Kidney (tissue), 13 donors: ENCODE measurements at regions not wholly inside any gene's neighbourhood (a gene's known extent, or its start where the extent isn't known, plus 50 kb on each side); places are given as distances from the start of the nearest gene placed in this dataset.
A peak's percentile ranks its signal among the peaks of the same experiment; 100 is the strongest.

Experiments
- DNase-seq, 5 donors: peaks; one replicate each; pipeline ENCODE4 v3.0.0-alpha.2; 2013 to 2020
- FAIRE-seq: peaks from 2 replicates; lab custom pipeline; 2012; peaks lifted over from hg19 to GRCh38; lab: Jason Lieb, UNC
- H3K27ac ChIP-seq, 2 donors: one replicate each; pipeline ENCODE4 v1.7.0; 2013; ENCODE audit warnings: low read depth in 2 of 2, low read length in 2 of 2, inconsistent platforms in 1 of 2
- H3K27me3 ChIP-seq: one replicate; pipeline ENCODE4 v1.7.1; 2013; ENCODE audit warnings: low read length, inconsistent platforms; ENCODE audit not compliant: control insufficient read depth, insufficient read depth
- H3K36me3 ChIP-seq, 3 donors: one replicate each; pipeline versions ENCODE4 v1.7.0 to v1.7.1; 2013; ENCODE audit warnings: low read length in 3 of 3, control low read depth in 1 of 3, inconsistent platforms in 1 of 3; ENCODE audit not compliant: insufficient read depth in 3 of 3, control insufficient read depth in 2 of 3
- H3K4me1 ChIP-seq, 3 donors: one replicate each; pipeline versions ENCODE4 v1.7.0 to v1.7.1; 2013; ENCODE audit warnings: low read length in 3 of 3, inconsistent platforms in 1 of 3, low read depth in 1 of 3; ENCODE audit not compliant: control insufficient read depth in 2 of 3, insufficient read depth in 2 of 3
- H3K4me3 ChIP-seq, 3 donors: one replicate each; pipeline versions ENCODE4 v1.7.0 to v1.8.1; 2013; ENCODE audit warnings: low read length in 3 of 3, control low read depth in 1 of 3, inconsistent platforms in 1 of 3
- H3K9ac ChIP-seq, 3 donors: one replicate each; pipeline versions ENCODE4 v1.7.0 to v1.7.1; 2013; ENCODE audit warnings: low read length in 3 of 3, control low read depth in 1 of 3, inconsistent platforms in 1 of 3
- H3K9me3 ChIP-seq, 3 donors: one replicate each; pipeline versions ENCODE4 v1.7.0 to v1.7.1; 2013; ENCODE audit warnings: low read length in 3 of 3, control low read depth in 1 of 3, inconsistent platforms in 1 of 3; ENCODE audit not compliant: control insufficient read depth in 2 of 3, insufficient read depth in 1 of 3
- intact Hi-C: fragments of 100-400 bp; cut with DNase I; formaldehyde crosslinking; loops from one replicate; pipeline ENCODE4 v1.11.1; 2022
- TF ChIP-seq, protein P1 (sequence below): IDR thresholded peaks from 3 replicates; pipeline ENCODE4 v1.5.1; 2012; ENCODE audit warnings: mild to moderate bottlenecking, moderate library complexity, borderline replicate concordance; ENCODE audit not compliant: insufficient read depth; ENCODE audit errors: extremely low read depth
- donor health status: control.
- donor health status: control.
- donor health status: control.
- donor health status: control.
- donor health status: control.
- donor health status: DM: yes; HTN: yes; CAD: no.
- donor health status: Normal renal cell carcinoma (clear cell type).

DNA sequence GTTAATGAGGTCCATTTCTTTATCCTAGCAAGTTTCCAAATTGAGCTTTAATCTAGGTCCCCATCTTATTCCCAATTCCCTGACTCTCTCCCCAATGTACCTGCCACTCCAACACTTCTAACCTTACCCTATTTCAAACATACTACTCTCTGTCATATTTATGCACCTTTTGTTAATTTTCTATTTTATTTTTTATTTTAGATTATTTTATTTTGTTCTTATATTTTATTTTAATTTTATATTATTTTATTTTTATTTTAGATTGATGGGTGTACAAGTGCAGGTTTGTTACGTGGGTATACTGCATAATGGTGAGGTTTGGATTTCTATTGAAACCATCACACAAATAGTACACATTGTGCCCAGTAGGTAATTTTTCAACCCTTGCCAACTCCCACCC lies 333.9 kb upstream of the ERCC4 start:
- H3K4me1 ChIP-seq, result no peaks in the 10 kb centered on the region
- no peak overlapping the region for H3K4me3 ChIP-seq
- no peaks in the 10 kb centered on the region for H3K27me3 ChIP-seq
- FAIRE-seq, result peak; percentile 8
- no peak for DNase-seq
- TF ChIP-seq, protein P1, sequence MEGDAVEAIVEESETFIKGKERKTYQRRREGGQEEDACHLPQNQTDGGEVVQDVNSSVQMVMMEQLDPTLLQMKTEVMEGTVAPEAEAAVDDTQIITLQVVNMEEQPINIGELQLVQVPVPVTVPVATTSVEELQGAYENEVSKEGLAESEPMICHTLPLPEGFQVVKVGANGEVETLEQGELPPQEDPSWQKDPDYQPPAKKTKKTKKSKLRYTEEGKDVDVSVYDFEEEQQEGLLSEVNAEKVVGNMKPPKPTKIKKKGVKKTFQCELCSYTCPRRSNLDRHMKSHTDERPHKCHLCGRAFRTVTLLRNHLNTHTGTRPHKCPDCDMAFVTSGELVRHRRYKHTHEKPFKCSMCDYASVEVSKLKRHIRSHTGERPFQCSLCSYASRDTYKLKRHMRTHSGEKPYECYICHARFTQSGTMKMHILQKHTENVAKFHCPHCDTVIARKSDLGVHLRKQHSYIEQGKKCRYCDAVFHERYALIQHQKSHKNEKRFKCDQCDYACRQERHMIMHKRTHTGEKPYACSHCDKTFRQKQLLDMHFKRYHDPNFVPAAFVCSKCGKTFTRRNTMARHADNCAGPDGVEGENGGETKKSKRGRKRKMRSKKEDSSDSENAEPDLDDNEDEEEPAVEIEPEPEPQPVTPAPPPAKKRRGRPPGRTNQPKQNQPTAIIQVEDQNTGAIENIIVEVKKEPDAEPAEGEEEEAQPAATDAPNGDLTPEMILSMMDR, result no peak
- intact Hi-C loops, result no loop called here
- H3K36me3 ChIP-seq, result no peaks in the 10 kb centered on the region
- no peaks in the 10 kb centered on the region for H3K9me3 ChIP-seq
- no peak overlapping the region for H3K9ac ChIP-seq
- no peak overlapping the region for H3K27ac ChIP-seq

DNA sequence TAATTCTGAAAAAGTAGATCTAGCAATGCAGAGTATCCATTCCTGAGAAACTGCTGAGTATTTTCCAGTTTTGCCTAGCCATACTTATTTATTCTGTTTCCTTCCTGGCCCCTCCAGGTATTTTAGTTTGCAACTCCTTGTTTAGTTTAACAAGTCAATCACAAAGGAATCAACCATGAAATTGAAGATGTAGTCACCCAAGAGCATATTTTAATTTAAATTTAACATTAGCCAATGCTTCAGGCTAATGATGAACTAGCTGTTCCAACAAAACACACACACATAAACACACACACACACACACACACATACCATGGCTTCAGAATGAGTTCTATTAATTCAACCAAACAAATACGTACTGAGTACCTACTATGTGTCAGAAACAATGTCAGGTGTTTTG lies 332.8 kb upstream of the ERCC4 start:
- H3K4me3 ChIP-seq, result no peak overlapping the region
- no peaks in the 10 kb centered on the region for H3K36me3 ChIP-seq
- DNase-seq, result peak in 4 of 5 donors; percentile 18 to 69 (median 52)
- H3K27me3 ChIP-seq, result no peaks in the 10 kb centered on the region
- H3K9ac ChIP-seq, result no peak overlapping the region
- FAIRE-seq, result no peak
- TF ChIP-seq, protein P1, result no peak
- H3K9me3 ChIP-seq, result no peaks in the 10 kb centered on the region
- H3K27ac ChIP-seq, result no peak overlapping the region
- intact Hi-C loops, result no loop called here
- no peaks in the 10 kb centered on the region for H3K4me1 ChIP-seq

DNA sequence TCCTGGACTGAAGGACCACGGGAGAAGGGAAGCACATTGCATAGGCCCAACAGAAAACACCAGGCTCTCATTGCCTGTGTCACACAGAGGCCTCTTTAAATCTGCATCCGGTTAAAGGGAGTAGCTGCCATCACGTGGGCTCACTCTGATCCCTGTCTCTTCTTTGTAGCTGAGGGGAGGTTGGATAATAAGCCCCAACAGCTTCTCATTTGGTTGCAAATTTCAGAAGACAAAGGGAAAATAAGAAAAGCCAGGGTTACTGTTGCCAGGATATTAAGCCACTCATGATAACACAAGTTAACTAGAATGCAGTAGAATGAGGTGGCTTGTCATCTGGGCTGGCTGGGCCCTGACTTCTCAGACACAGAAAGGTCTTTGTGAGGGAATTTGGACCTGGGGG lies 325.1 kb upstream of the ERCC4 start:
- H3K9ac ChIP-seq, result no peak overlapping the region
- TF ChIP-seq, protein P1, result no peak
- intact Hi-C loops, result no loop called here
- no peaks in the 10 kb centered on the region for H3K36me3 ChIP-seq
- H3K4me1 ChIP-seq, result no peaks in the 10 kb centered on the region
- H3K4me3 ChIP-seq, result no peak overlapping the region
- no peaks in the 10 kb centered on the region for H3K27me3 ChIP-seq
- FAIRE-seq, result no peak
- DNase-seq, result no peak
- no peak overlapping the region for H3K27ac ChIP-seq
- no peaks in the 10 kb centered on the region for H3K9me3 ChIP-seq

DNA sequence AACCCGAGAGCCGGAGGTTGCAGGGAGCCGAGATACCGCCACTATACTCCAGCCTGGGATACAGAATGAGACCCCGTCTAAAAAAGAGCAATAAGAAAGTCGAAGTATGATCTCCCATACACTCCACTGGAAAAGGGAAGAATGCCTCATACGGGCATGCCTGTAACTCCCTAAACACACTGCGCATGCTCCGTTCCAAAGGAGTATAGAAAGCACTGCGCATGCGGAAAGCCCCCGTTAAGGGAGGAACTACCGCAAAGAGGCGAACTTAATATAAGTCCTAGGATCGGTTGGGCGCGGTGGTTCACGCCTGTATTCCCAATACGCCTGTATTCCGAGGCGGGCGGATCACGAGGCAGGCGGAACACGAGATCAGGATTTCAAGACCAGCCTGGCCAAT lies 313.1 kb upstream of the ERCC4 start:
- no peaks in the 10 kb centered on the region for H3K27me3 ChIP-seq
- intact Hi-C loops, result no loop called here
- no peaks in the 10 kb centered on the region for H3K36me3 ChIP-seq
- no peaks in the 10 kb centered on the region for H3K4me1 ChIP-seq
- no peaks in the 10 kb centered on the region for H3K9me3 ChIP-seq
- no peak for DNase-seq
- no peak overlapping the region for H3K4me3 ChIP-seq
- H3K27ac ChIP-seq, result no peak overlapping the region
- TF ChIP-seq, protein P1, result no peak
- no peak for FAIRE-seq
- H3K9ac ChIP-seq, result no peak overlapping the region
